Uterus (tissue), 2 donors: ENCODE measurements at regions not wholly inside any gene's neighbourhood (a gene's known extent, or its start where the extent isn't known, plus 50 kb on each side); places are given as distances from the start of the nearest gene placed in this dataset.

Experiments
- POLR2A ChIP-seq, 2 donors: fragments of 450-650 bp; IDR thresholded peaks; one replicate each; pipeline ENCODE4 v1.6.1; 2016; ENCODE audit warnings: antibody characterized with exemption in 2 of 2, mild to moderate bottlenecking in 1 of 2, moderate library complexity in 1 of 2
- TF ChIP-seq, protein P1 (sequence below), 4 experiments: fragments of 200-600 bp in 2 of 4; fragments of 450-650 bp in 2 of 4; sonication (generic) in 2 of 4; IDR thresholded peaks; one replicate each; pipeline ENCODE4 v1.5.1; 2016 to 2019; ENCODE audit warnings: antibody characterized with exemption in 4 of 4, mild to moderate bottlenecking in 2 of 4, moderate library complexity in 1 of 4

DNA sequence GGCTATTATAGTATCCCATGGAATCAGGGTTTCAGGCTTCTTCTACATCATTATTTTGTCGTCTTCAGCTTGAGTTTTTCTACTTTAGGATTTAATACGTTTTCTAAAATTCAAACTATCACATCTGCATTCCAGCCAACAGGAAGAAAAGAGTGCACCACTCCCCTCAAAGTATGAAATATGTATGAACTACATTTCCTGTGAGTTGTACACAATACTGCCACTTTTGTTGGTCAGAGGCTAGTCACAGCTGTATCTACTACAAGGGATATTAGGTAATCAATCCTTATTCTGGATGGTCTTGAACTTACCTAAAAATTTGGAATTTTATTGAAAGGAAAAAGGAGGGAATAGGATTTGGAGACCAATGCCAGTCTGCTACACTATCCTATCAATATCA is 235.6 kb upstream of the TBX18 start:
- TF ChIP-seq, protein P1, sequence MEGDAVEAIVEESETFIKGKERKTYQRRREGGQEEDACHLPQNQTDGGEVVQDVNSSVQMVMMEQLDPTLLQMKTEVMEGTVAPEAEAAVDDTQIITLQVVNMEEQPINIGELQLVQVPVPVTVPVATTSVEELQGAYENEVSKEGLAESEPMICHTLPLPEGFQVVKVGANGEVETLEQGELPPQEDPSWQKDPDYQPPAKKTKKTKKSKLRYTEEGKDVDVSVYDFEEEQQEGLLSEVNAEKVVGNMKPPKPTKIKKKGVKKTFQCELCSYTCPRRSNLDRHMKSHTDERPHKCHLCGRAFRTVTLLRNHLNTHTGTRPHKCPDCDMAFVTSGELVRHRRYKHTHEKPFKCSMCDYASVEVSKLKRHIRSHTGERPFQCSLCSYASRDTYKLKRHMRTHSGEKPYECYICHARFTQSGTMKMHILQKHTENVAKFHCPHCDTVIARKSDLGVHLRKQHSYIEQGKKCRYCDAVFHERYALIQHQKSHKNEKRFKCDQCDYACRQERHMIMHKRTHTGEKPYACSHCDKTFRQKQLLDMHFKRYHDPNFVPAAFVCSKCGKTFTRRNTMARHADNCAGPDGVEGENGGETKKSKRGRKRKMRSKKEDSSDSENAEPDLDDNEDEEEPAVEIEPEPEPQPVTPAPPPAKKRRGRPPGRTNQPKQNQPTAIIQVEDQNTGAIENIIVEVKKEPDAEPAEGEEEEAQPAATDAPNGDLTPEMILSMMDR (IDR thresholded peaks at IDR 0.05), result no peak
- TF ChIP-seq POLR2A (IDR thresholded peaks at IDR 0.05), result no peak
